HEK293 (cell line): ENCODE measurements at regions not wholly inside any gene's neighbourhood (a gene's known extent, or its start where the extent isn't known, plus 50 kb on each side); places are given as distances from the start of the nearest gene placed in this dataset.
A peak's percentile ranks its signal among the peaks of the same experiment; 100 is the strongest.

Source experiments
- CTCF ChIA-PET: fragments of 350-600 bp; formaldehyde crosslinking; extraction: SDS; loops from one replicate; lab custom pipeline; 2021; ENCODE audit warnings: antibody characterized with exemption; lab: Yijun Ruan, JAX
- POLR2A ChIA-PET: fragments of 300-600 bp; formaldehyde crosslinking; extraction: SDS; loops from one replicate; lab custom pipeline; 2020; ENCODE audit warnings: antibody characterized with exemption, inconsistent platforms; lab: Yijun Ruan, JAX
- H3K27ac ChIP-seq: fragments of 200-500 bp; sonication (Bioruptor generic); 2 replicates; pipeline ENCODE4 v1.5.1; 2014; ENCODE audit warnings: low read depth, low read length, control low read depth, inconsistent platforms; ENCODE audit errors: extremely low read depth
- H3K36me3 ChIP-seq, 2 experiments: fragments of 200-500 bp in 1 of 2; sonication (Bioruptor generic) in 1 of 2; 1 replicate in 1 of 2; 2 replicates in 1 of 2; pipeline ENCODE4 v1.5.1; 2014 to 2017; ENCODE audit warnings: inconsistent platforms in 2 of 2, low read length in 2 of 2; ENCODE audit not compliant: control insufficient read depth in 2 of 2, insufficient read depth in 1 of 2
- H3K4me1 ChIP-seq: fragments of 200-500 bp; sonication (Bioruptor generic); 2 replicates; pipeline ENCODE4 v1.5.1; 2014; ENCODE audit warnings: mild to moderate bottlenecking, low read length, inconsistent platforms; ENCODE audit not compliant: control insufficient read depth, insufficient read depth
- H3K4me3 ChIP-seq: 2 replicates; pipeline ENCODE4 v1.5.1; 2011; ENCODE audit warnings: low read depth, mild to moderate bottlenecking, control low read depth, low read length, moderate library complexity
- H3K9me3 ChIP-seq: fragments of 200-500 bp; sonication (Bioruptor generic); 2 replicates; pipeline ENCODE4 v1.5.1; 2014; ENCODE audit warnings: low read depth, low read length, inconsistent platforms; ENCODE audit not compliant: control insufficient read depth, insufficient read depth
- SETDB1 ChIP-seq: IDR thresholded peaks from one replicate; pipeline ENCODE4 v1.6.1; 2017; ENCODE audit warnings: mild to moderate bottlenecking, low read length, moderate library complexity, mixed read lengths; ENCODE audit not compliant: insufficient read length
- SP2 ChIP-seq: fragments of 450-650 bp; formaldehyde crosslinking; IDR thresholded peaks from 2 replicates; pipeline ENCODE4 v1.5.1; 2016; ENCODE audit warnings: missing biosample characterization, missing genetic modification characterization
- TRIM28 ChIP-seq: IDR thresholded peaks from 2 replicates; pipeline ENCODE4 v1.6.1; 2011; ENCODE audit warnings: low read length, control low read depth, borderline replicate concordance
- ZBTB1 ChIP-seq: fragments of 450-650 bp; formaldehyde crosslinking; IDR thresholded peaks from 2 replicates; pipeline ENCODE4 v1.5.1; 2016; ENCODE audit warnings: missing biosample characterization, missing genetic modification characterization
- ZBTB21 ChIP-seq: fragments of 450-650 bp; formaldehyde crosslinking; IDR thresholded peaks from 2 replicates; pipeline ENCODE4 v1.5.1; 2017; ENCODE audit warnings: missing biosample characterization, missing genetic modification characterization
- ZFP3 ChIP-seq: fragments of 450-650 bp; formaldehyde crosslinking; IDR thresholded peaks from 2 replicates; pipeline ENCODE4 v1.5.1; 2016; ENCODE audit warnings: low read depth, missing biosample characterization, missing genetic modification characterization
- ZFP37 ChIP-seq: fragments of 450-650 bp; formaldehyde crosslinking; IDR thresholded peaks from 2 replicates; pipeline ENCODE4 v1.5.1; 2016; ENCODE audit warnings: missing biosample characterization, missing genetic modification characterization
- ZNF16 ChIP-seq: fragments of 450-650 bp; formaldehyde crosslinking; IDR thresholded peaks from 2 replicates; pipeline ENCODE4 v1.5.1; 2016; ENCODE audit warnings: low read depth, missing biosample characterization, missing genetic modification characterization
- ZNF214 ChIP-seq: fragments of 450-650 bp; formaldehyde crosslinking; IDR thresholded peaks from 2 replicates; pipeline ENCODE4 v1.5.1; 2017; ENCODE audit warnings: missing biosample characterization, mild to moderate bottlenecking, missing genetic modification characterization, borderline replicate concordance
- ZNF24 ChIP-seq: fragments of 450-650 bp; formaldehyde crosslinking; IDR thresholded peaks from 2 replicates; pipeline ENCODE4 v1.5.1; 2016; ENCODE audit warnings: missing biosample characterization, missing genetic modification characterization
- ZNF48 ChIP-seq: fragments of 450-650 bp; formaldehyde crosslinking; IDR thresholded peaks from 2 replicates; pipeline ENCODE4 v1.5.1; 2016; ENCODE audit warnings: missing biosample characterization, missing genetic modification characterization
- ZNF548 ChIP-seq: fragments of 450-650 bp; formaldehyde crosslinking; IDR thresholded peaks from 2 replicates; pipeline ENCODE4 v1.5.1; 2016; ENCODE audit warnings: missing biosample characterization, missing genetic modification characterization
- ZNF621 ChIP-seq: fragments of 450-650 bp; formaldehyde crosslinking; IDR thresholded peaks from 2 replicates; pipeline ENCODE4 v1.5.1; 2017; ENCODE audit warnings: missing biosample characterization, missing genetic modification characterization
- ZSCAN30 ChIP-seq: fragments of 450-650 bp; IDR thresholded peaks from 2 replicates; pipeline ENCODE4 v1.5.1; 2018; ENCODE audit warnings: missing biosample characterization, mild to moderate bottlenecking, missing genetic modification characterization, moderate library complexity
- TF ChIP-seq, protein P1 (sequence below): fragments of 450-650 bp; formaldehyde crosslinking; conservative IDR thresholded peaks from 2 replicates; pipeline ENCODE4 v1.5.1; 2016; ENCODE audit warnings: low read depth, missing biosample characterization, missing genetic modification characterization
- TF ChIP-seq, protein P2 (sequence below): fragments of 450-650 bp; formaldehyde crosslinking; IDR thresholded peaks from 2 replicates; pipeline ENCODE4; 2016; ENCODE audit warnings: missing biosample characterization, missing genetic modification characterization
- TF ChIP-seq, protein P3 (sequence below): fragments of 450-650 bp; IDR thresholded peaks from 2 replicates; pipeline ENCODE4 v1.5.1; 2018; ENCODE audit warnings: missing biosample characterization, missing genetic modification characterization
- TF ChIP-seq, protein P4 (sequence below): fragments of 450-650 bp; IDR thresholded peaks from 2 replicates; pipeline ENCODE4 v1.5.1; 2018; ENCODE audit warnings: missing biosample characterization, mild to moderate bottlenecking, missing genetic modification characterization

DNA sequence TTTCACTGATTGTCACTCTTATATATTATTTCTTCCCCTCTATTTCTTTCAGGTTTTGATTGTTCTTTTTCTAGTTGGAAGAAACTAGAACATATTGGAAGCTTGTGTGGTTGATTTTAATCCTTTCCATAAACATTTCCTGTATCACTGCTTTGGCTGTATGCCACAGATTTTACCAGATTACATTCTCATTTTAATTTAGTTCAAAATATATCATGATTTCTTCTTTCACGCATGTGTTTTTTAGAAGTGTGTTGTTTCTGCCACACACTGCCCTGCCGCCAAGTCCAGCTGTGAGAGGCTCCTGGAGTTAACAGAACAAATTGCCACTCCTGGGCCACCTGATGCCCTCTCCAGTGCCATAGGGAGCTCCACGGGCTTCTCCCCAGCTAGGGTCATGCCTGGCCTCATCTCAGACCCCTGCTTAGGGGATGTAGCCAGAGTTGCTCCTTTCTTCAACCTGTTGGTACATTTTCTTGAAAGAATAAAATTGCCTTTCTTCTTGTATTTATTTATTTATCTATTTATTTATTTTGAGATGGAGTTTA, 206.2 kb upstream of the COPS8 start:
- Histone ChIP-seq H3K36me3 (no peaks in the 10 kb centered on the region), H3K9me3 (no peaks in the 10 kb centered on the region; the same call in 1 of the 2 replicates), H3K27ac (no peak overlapping the region), H3K4me1 (no peaks in the 10 kb centered on the region; the same call in 1 of the 2 replicates), H3K4me3 (no peak overlapping the region)
- POLR2A ChIA-PET, result no interaction called here
- no peak for TF ChIP-seq ZNF48 (tag by site-specific recombination)
- TF ChIP-seq, protein P1, sequence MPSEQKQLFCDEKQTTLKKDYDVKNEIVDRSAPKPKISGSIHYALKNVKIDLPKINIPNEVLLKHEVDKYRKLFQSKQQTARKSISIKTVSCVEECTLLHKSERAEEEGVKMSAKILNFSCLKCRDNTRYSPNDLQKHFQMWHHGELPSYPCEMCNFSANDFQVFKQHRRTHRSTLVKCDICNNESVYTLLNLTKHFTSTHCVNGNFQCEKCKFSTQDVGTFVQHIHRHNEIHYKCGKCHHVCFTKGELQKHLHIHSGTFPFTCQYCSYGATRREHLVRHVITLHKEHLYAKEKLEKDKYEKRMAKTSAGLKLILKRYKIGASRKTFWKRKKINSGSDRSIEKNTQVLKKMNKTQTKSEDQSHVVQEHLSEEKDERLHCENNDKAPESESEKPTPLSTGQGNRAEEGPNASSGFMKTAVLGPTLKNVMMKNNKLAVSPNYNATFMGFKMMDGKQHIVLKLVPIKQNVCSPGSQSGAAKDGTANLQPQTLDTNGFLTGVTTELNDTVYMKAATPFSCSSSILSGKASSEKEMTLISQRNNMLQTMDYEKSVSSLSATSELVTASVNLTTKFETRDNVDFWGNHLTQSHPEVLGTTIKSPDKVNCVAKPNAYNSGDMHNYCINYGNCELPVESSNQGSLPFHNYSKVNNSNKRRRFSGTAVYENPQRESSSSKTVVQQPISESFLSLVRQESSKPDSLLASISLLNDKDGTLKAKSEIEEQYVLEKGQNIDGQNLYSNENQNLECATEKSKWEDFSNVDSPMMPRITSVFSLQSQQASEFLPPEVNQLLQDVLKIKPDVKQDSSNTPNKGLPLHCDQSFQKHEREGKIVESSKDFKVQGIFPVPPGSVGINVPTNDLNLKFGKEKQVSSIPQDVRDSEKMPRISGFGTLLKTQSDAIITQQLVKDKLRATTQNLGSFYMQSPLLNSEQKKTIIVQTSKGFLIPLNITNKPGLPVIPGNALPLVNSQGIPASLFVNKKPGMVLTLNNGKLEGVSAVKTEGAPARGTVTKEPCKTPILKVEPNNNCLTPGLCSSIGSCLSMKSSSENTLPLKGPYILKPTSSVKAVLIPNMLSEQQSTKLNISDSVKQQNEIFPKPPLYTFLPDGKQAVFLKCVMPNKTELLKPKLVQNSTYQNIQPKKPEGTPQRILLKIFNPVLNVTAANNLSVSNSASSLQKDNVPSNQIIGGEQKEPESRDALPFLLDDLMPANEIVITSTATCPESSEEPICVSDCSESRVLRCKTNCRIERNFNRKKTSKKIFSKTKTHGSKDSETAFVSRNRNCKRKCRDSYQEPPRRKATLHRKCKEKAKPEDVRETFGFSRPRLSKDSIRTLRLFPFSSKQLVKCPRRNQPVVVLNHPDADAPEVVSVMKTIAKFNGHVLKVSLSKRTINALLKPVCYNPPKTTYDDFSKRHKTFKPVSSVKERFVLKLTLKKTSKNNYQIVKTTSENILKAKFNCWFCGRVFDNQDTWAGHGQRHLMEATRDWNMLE (tag by site-specific recombination), result no peak
- no peak for TF ChIP-seq ZBTB1 (tag by site-specific recombination)
- TF ChIP-seq ZNF214, result no peak
- no peak for TF ChIP-seq ZNF24 (tag by site-specific recombination)
- CTCF ChIA-PET, result interaction anchor here (0.7 kb wide), 1 partner anchor 80 kb away, joined by 3 read pairs; no protein-coding TSS in a partner anchor

DNA sequence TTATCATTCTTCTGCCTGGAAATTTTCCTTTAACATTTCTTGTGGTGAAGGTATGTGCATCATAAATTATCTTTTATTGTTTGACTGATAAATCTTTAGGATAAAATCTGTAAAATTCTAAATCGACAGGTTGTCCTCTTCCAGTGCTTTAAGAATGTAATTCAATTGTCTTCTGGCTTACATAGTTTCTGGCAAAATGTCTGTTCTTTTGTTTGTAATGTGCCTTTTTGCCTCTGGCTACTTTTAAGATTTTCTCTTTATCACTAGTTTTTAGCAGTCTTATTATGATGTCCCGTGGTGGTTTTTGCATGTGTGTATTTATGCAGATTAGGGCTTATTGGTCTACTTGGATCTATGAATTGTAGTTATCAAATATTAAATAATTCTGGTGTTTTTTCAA, 203.6 kb upstream of the COPS8 start:
- TF ChIP-seq SETDB1 (peak; percentile 80), TRIM28 (peak; percentile 85; the same call in 1 of the 2 replicates), ZNF548 (tag by site-specific recombination) (no peak)
- ChIA-PET CTCF (interaction anchor here (0.7 kb wide), 1 partner anchor 539 kb away, joined by 3 read pairs; no protein-coding TSS in a partner anchor), POLR2A (no interaction called here)
- H3K4me1 ChIP-seq, result no peaks in the 10 kb centered on the region
- H3K9me3 ChIP-seq, result no peaks in the 10 kb centered on the region; the same call in 1 of the 2 replicates
- H3K4me3 ChIP-seq, result no peak overlapping the region
- no peaks in the 10 kb centered on the region for H3K36me3 ChIP-seq
- H3K27ac ChIP-seq, result no peak overlapping the region

DNA sequence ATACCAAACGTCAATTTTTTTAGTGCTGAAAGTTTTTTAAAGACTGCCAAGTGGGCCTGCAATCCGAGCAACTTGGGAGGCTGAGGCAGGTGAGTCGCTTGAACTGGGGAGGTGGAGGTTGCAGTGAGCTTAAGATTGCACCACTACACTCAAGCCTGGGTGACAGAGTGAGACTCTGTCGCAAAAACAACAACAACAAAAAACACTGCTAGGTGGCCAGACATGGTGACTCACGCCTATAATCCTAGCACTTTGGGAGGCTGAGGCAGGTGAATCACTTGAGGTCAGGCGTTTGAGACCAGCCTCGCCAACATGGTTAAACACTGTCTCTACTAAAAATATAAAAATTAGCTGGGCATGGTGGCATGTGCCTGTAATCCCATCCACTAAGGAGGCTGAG, 202.8 kb upstream of the COPS8 start:
- Histone ChIP-seq H3K27ac (no peak overlapping the region), H3K4me3 (no peak overlapping the region), H3K9me3 (no peaks in the 10 kb centered on the region; the same call in 1 of the 2 replicates), H3K36me3 (no peaks in the 10 kb centered on the region), H3K4me1 (no peaks in the 10 kb centered on the region)
- ChIA-PET POLR2A (no interaction called here), CTCF (interaction anchor here (1.5 kb wide), 1 partner anchor 38 kb away, joined by 3 read pairs; no protein-coding TSS in a partner anchor)
- TF ChIP-seq, protein P2, sequence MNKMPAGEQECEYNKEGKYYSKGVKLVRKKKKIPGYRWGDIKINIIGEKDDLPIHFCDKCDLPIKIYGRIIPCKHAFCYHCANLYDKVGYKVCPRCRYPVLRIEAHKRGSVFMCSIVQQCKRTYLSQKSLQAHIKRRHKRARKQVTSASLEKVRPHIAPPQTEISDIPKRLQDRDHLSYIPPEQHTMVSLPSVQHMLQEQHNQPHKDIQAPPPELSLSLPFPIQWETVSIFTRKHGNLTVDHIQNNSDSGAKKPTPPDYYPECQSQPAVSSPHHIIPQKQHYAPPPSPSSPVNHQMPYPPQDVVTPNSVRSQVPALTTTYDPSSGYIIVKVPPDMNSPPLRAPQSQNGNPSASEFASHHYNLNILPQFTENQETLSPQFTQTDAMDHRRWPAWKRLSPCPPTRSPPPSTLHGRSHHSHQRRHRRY (tag by site-specific recombination), result no peak
- TF ChIP-seq, protein P3, sequence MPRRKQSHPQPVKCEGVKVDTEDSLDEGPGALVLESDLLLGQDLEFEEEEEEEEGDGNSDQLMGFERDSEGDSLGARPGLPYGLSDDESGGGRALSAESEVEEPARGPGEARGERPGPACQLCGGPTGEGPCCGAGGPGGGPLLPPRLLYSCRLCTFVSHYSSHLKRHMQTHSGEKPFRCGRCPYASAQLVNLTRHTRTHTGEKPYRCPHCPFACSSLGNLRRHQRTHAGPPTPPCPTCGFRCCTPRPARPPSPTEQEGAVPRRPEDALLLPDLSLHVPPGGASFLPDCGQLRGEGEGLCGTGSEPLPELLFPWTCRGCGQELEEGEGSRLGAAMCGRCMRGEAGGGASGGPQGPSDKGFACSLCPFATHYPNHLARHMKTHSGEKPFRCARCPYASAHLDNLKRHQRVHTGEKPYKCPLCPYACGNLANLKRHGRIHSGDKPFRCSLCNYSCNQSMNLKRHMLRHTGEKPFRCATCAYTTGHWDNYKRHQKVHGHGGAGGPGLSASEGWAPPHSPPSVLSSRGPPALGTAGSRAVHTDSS (tag by site-specific recombination), result no peak
- TF ChIP-seq ZFP3 (tag by site-specific recombination) (no peak), SP2 (no peak), ZBTB21 (no peak), ZNF16 (tag by site-specific recombination) (no peak), ZFP37 (tag by site-specific recombination) (no peak), ZNF621 (no peak), ZSCAN30 (tag by site-specific recombination) (no peak)
- TF ChIP-seq, protein P4, sequence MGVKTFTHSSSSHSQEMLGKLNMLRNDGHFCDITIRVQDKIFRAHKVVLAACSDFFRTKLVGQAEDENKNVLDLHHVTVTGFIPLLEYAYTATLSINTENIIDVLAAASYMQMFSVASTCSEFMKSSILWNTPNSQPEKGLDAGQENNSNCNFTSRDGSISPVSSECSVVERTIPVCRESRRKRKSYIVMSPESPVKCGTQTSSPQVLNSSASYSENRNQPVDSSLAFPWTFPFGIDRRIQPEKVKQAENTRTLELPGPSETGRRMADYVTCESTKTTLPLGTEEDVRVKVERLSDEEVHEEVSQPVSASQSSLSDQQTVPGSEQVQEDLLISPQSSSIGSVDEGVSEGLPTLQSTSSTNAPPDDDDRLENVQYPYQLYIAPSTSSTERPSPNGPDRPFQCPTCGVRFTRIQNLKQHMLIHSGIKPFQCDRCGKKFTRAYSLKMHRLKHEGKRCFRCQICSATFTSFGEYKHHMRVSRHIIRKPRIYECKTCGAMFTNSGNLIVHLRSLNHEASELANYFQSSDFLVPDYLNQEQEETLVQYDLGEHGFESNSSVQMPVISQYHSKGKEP (tag by site-specific recombination), result no peak
